ENCODE measurements at regions not wholly inside any gene's neighbourhood (a gene's known extent, or its start where the extent isn't known, plus 50 kb on each side); places are given as distances from the start of the nearest gene placed in this dataset.

GRCh38 chr2:215685238-215685990, 249.5 kb upstream of the FN1 start:
- 78% methylated on average over 1 of the region's 1 CpG for WGBS
- no peak for DNase-seq (ENCODE audit: extremely low spot score)

GRCh38 chr2:215684448-215685237, 248.8 kb upstream of the FN1 start:
- Histone ChIP-seq H3K4me3 (ENCODE audit: low read depth, low read length) (no peak overlapping the region), H3K4me1 (ENCODE audit: insufficient read depth) (no peaks in the 10 kb centered on the region), H3K27ac (ENCODE audit: low read depth) (no peak overlapping the region), H3K36me3 (ENCODE audit: insufficient read depth) (no peaks in the 10 kb centered on the region)
- WGBS = 67% methylated on average over 4 of the region's 4 CpGs
- no peak for DNase-seq (ENCODE audit: extremely low spot score)

More at GRCh38 chr2:215685238-215685990, 249.5 kb upstream of the FN1 start:
- Histone ChIP-seq H3K4me3 (ENCODE audit: low read depth, low read length) (no peak overlapping the region), H3K27ac (ENCODE audit: low read depth) (no peak overlapping the region), H3K4me1 (ENCODE audit: insufficient read depth) (no peaks in the 10 kb centered on the region), H3K36me3 (ENCODE audit: insufficient read depth) (no peaks in the 10 kb centered on the region)

- Histone ChIP-seq H3K4me1 (ENCODE audit: insufficient read depth) (no peaks in the 10 kb centered on the region), H3K27ac (ENCODE audit: low read depth) (no peak overlapping the region), H3K36me3 (ENCODE audit: insufficient read depth) (no peaks in the 10 kb centered on the region), H3K4me3 (ENCODE audit: low read depth, low read length) (no peak overlapping the region)
- 88% methylated on average over 4 of the region's 4 CpGs for WGBS
- DNase-seq (ENCODE audit: extremely low spot score) = no peak
These were observed 247.4 kb upstream of the FN1 start for GRCh38 chr2:215683295-215683694.

GRCh38 chr2:215681799-215682596, 246.1 kb upstream of the FN1 start:
- Histone ChIP-seq H3K4me3 (ENCODE audit: low read depth, low read length) (no peak overlapping the region), H3K27ac (ENCODE audit: low read depth) (no peak overlapping the region), H3K36me3 (ENCODE audit: insufficient read depth) (no peaks in the 10 kb centered on the region), H3K4me1 (ENCODE audit: insufficient read depth) (no peaks in the 10 kb centered on the region)
- DNase-seq (ENCODE audit: extremely low spot score) = no peak
- 79% methylated on average over 4 of the region's 4 CpGs for WGBS

GRCh38 chr2:215680605-215681598, 245.0 kb upstream of the FN1 start:
- no peak overlapping the region for H3K27ac ChIP-seq (ENCODE audit: low read depth)
- no peaks in the 10 kb centered on the region for H3K4me1 ChIP-seq (ENCODE audit: insufficient read depth)
- DNase-seq (ENCODE audit: extremely low spot score) = no peak
- no peak overlapping the region for H3K4me3 ChIP-seq (ENCODE audit: low read depth, low read length)
- WGBS = 62% methylated on average over 6 of the region's 6 CpGs
- no peaks in the 10 kb centered on the region for H3K36me3 ChIP-seq (ENCODE audit: insufficient read depth)

GRCh38 chr2:215678094-215678493, 242.2 kb upstream of the FN1 start:
- Histone ChIP-seq H3K36me3 (ENCODE audit: insufficient read depth) (no peaks in the 10 kb centered on the region), H3K27ac (ENCODE audit: low read depth) (no peak overlapping the region), H3K4me3 (ENCODE audit: low read depth, low read length) (no peak overlapping the region), H3K4me1 (ENCODE audit: insufficient read depth) (no peaks in the 10 kb centered on the region)
- no peak for DNase-seq (ENCODE audit: extremely low spot score)

GRCh38 chr2:215677481-215677880, 241.6 kb upstream of the FN1 start:
- WGBS = 91% methylated on average over 2 of the region's 2 CpGs
- no peaks in the 10 kb centered on the region for H3K36me3 ChIP-seq (ENCODE audit: insufficient read depth)
- no peak for DNase-seq (ENCODE audit: extremely low spot score)
- H3K4me1 ChIP-seq (ENCODE audit: insufficient read depth) = no peaks in the 10 kb centered on the region
- no peak overlapping the region for H3K4me3 ChIP-seq (ENCODE audit: low read depth, low read length)
- H3K27ac ChIP-seq (ENCODE audit: low read depth) = no peak overlapping the region

GRCh38 chr2:215672406-215672805, 236.5 kb upstream of the FN1 start:
- H3K36me3 ChIP-seq (ENCODE audit: insufficient read depth) = no peaks in the 10 kb centered on the region
- H3K27ac ChIP-seq (ENCODE audit: low read depth) = no peak overlapping the region
- H3K4me3 ChIP-seq (ENCODE audit: low read depth, low read length) = no peak overlapping the region
- WGBS = 80% methylated on average over 1 of the region's 1 CpG
- DNase-seq (ENCODE audit: extremely low spot score) = no peak
- no peaks in the 10 kb centered on the region for H3K4me1 ChIP-seq (ENCODE audit: insufficient read depth)

- DNase-seq (ENCODE audit: extremely low spot score) = no peak
- no peaks in the 10 kb centered on the region for H3K36me3 ChIP-seq (ENCODE audit: insufficient read depth)
- 89% methylated on average over 6 of the region's 6 CpGs for WGBS
- no peak overlapping the region for H3K27ac ChIP-seq (ENCODE audit: low read depth)
- no peak overlapping the region for H3K4me3 ChIP-seq (ENCODE audit: low read depth, low read length)
- no peaks in the 10 kb centered on the region for H3K4me1 ChIP-seq (ENCODE audit: insufficient read depth)
These were observed 235.8 kb upstream of the FN1 start for GRCh38 chr2:215671691-215672090.

- WGBS = 93% methylated on average over 2 of the region's 2 CpGs
- Histone ChIP-seq H3K36me3 (ENCODE audit: insufficient read depth) (no peaks in the 10 kb centered on the region), H3K4me1 (ENCODE audit: insufficient read depth) (no peaks in the 10 kb centered on the region), H3K27ac (ENCODE audit: low read depth) (no peak overlapping the region), H3K4me3 (ENCODE audit: low read depth, low read length) (no peak overlapping the region)
- no peak for DNase-seq (ENCODE audit: extremely low spot score)
These were observed 235.4 kb upstream of the FN1 start for GRCh38 chr2:215671244-215671643.

GRCh38 chr2:215670396-215670795, 234.5 kb upstream of the FN1 start:
- WGBS = 86% methylated on average over 4 of the region's 4 CpGs
- Histone ChIP-seq H3K27ac (ENCODE audit: low read depth) (no peak overlapping the region), H3K36me3 (ENCODE audit: insufficient read depth) (no peaks in the 10 kb centered on the region), H3K4me1 (ENCODE audit: insufficient read depth) (no peaks in the 10 kb centered on the region), H3K4me3 (ENCODE audit: low read depth, low read length) (no peak overlapping the region)
- DNase-seq (ENCODE audit: extremely low spot score) = no peak

- no peak overlapping the region for H3K4me3 ChIP-seq (ENCODE audit: low read depth, low read length)
- H3K27ac ChIP-seq (ENCODE audit: low read depth) = no peak overlapping the region
- H3K36me3 ChIP-seq (ENCODE audit: insufficient read depth) = no peaks in the 10 kb centered on the region
- no peaks in the 10 kb centered on the region for H3K4me1 ChIP-seq (ENCODE audit: insufficient read depth)
- 28% methylated on average over 5 of the region's 5 CpGs for WGBS
- no peak for DNase-seq (ENCODE audit: extremely low spot score)
These were observed 232.5 kb upstream of the FN1 start for GRCh38 chr2:215668378-215668775.

All from urinary bladder (tissue), 3 donors.